ENCODE measurements at regions not wholly inside any gene's neighbourhood (a gene's known extent, or its start where the extent isn't known, plus 50 kb on each side); places are given as distances from the start of the nearest gene placed in this dataset.
A peak's percentile ranks its signal among the peaks of the same experiment; 100 is the strongest.

- TF ChIP-seq ZBTB40 (IDR thresholded peaks at IDR 0.05) (no peak), ZBTB40 (CRISPR knock-in tag; IDR thresholded peaks at IDR 0.05) (peak; percentile 29; the same call in 1 of the 2 replicates), FOXK1 (CRISPR knock-in tag; IDR thresholded peaks at IDR 0.05; ENCODE audit: borderline replicate concordance, low read depth) (peak; percentile 79; the same call in 1 of the 2 replicates), ARID5B (CRISPR knock-in tag; IDR thresholded peaks at IDR 0.05) (peak; percentile 69), FOXA3 (CRISPR knock-in tag; IDR thresholded peaks at IDR 0.05) (peak; percentile 83), ZBTB26 (CRISPR knock-in tag; IDR thresholded peaks at IDR 0.05; ENCODE audit: borderline replicate concordance) (0 out of 2 replicates have a peak, but pooled peaks have one; percentile 27), ZNF367 (CRISPR knock-in tag; IDR thresholded peaks at IDR 0.05; ENCODE audit: borderline replicate concordance) (no peak), AHDC1 (CRISPR knock-in tag; IDR thresholded peaks at IDR 0.05; ENCODE audit: borderline replicate concordance) (no peak)
Measured at GRCh38 chr20:22509090-22509842, 75.1 kb downstream of the FOXA2 start (continued).

All from HepG2 (cell line).